ENCODE measurements at regions not wholly inside any gene's neighbourhood (a gene's known extent, or its start where the extent isn't known, plus 50 kb on each side); places are given as distances from the start of the nearest gene placed in this dataset.
"Not testable (repeated sequence)": the region's sequence is repeated elsewhere in the genome, so short reads cannot be mapped to it uniquely, and the experiment has no call there.

DNA sequence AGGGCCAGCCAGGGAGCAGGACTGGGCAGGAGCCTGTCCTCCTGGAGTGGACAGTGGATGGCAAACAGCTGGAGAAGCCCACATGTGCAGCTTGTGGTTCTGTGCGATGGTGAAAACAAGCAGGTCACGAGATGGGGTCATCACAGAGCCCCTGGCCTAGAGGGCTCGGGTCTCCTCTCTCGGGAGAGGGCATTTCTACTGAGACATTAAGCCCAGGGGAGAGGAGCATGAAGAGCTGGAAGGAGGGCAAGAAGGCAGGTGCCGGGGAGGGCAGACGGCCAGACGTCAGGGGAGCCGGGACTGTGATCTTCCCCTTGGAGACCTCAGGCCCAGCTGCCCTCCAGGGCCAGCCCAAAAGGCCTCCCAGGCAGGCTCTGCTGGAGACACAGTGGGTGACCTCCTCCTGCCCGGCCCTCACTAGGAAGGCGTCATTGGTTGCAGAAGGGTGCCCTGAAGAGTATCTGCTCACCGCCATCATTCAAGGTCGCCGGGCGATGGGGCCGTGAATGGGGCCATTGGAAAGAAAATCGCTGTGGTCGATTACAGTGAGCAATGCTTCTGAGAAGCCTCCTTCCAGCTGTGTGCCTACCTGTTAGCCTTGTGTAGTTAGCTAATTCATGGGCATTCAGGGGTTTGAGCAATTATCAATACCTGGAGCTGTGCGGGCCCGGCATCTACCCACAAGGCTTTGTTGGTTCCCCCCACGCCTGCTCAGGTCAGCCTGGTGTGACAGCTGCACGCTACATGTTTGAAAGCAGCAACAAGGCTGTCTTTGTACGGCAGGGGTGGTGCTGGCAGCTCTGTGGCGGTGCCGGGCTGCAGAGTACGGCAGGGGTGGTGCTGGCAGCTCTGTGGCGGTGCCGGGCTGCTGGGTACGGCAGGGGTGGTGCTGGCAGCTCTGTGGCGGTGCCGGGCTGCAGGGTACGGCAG is 72.3 kb upstream of the ACTRT2 start:
- DNase-seq (ENCODE audit: low read depth in 2 of 3, low spot score in 1 of 3): no peak

DNA sequence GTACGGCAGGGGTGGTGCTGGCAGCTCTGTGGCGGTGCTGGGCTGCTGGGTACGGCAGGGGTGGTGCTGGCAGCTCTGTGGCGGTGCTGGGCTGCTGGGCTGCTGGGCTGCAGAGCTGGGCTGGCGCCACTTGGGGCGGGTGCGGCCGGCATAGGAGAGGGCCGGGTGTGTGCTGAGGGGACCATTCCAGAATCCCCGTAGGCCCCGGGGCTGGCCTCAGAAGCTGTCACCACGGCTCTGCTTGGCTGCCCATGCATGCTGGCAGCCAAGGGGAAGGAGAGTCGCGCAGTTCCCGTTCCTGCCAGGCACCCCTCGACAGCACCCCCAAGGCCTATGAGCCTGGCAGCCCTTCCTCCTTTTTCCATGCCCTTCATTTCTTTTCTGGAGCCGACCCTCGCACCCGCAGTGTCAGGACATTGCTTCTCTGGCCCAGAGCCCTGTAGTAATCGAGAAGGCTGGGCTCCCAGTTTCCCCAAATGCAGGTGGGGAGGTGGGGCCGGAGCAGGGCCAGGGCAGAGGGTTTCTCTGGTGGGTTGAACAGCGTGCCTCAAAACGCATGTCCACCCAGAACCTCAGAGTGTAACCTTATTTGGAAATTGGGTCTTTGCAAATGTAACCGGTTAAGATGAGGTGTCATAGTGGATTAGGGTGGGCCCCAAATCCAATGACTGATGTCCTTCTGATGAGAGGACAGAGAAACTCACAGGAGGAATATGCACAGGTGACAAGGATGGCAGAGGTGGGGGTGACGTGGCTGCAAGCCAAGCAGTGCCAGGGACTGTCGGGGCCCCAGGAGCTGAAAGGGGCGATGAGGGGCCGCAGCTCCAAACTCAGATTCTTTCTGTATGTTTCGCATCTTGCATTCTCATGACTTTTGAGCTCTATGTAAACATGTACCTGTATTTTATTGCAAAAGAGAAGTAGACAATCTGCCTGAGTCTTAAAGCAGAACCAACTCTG is 71.0 kb upstream of the ACTRT2 start:
- no peak for DNase-seq (ENCODE audit: low read depth in 2 of 3, low spot score in 1 of 3)

DNA sequence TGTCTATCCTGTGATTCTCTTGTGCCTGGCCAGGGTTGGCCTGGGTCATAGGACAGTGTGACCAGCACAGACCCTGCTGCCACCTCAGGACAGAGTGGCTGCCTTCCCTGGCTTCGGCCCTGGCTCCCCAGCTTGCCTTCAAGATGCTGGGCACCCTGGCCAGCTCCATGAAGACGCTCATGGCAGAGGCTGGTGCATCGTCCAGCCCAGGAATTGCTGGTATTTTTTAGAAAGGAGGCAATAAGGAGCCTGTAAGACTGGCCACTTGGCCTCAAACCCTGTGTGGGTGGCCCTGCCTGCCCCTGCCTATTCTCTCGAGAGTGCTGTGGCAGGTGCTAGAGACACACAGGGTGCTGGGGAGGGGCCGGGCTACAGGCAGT is 70.4 kb upstream of the ACTRT2 start:
- DNase-seq (ENCODE audit: low read depth in 2 of 3, low spot score in 1 of 3): no peak

DNA sequence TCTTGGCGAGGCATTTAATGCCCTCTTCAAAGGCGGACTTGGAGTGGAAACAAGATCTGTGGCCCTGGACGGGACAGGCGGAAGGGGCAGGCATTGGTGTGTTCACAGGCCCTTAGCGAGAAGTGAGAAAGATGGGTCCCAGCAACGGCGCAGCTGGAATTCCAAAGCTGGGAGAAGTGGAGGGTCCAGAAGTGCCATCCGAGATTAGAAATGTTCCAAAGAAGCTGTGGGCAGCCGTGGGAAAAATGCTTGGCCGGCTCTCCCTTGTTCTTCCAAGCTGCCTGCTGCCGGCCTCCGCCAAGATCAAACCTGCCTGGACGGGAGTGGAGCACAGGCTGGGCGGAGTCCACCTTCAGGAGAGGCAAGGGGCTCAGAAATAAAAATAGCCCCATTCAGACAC is 69.4 kb upstream of the ACTRT2 start:
- DNase-seq (ENCODE audit: low read depth in 2 of 3, low spot score in 1 of 3): no peak

DNA sequence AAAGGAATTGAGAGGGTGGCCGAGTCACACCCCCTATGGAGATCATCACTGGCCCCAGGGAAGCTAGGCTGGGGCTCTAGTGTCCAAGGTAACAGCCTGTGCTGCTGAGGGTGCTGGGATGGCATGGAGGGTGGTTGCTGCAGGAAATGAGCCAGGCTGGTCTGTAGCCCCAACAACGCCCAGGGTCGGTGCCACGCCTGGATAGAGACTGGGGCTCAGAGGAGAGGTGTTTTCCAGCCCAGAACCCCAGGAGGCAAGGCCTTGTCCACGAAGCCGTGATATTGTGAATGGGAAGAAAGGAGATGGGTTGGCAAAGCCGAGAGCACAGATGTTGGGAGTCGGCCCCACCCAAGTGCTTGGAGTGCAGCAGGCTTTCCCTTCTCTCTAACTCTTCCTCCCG is 68.9 kb upstream of the ACTRT2 start:
- no peak for DNase-seq (ENCODE audit: low read depth in 2 of 3, low spot score in 1 of 3)

DNA sequence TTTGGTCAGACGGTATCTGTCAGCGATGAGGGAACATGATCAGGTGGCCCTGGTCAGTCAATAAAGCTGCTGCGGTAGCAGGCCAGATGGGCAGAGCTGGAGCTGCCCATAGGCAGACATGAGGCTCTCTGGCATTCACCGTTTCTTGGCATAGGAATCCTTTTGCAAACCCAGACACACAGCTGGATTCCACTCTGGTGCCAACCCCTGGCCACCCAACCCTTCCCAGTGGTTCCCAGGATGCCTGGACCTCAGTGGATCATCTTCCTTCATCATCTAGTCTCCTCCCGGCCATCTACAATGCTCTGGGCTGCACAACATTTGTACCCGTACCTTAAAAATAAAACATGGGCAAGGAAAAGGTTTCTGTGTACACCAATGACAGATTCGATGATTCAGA is 68.3 kb upstream of the ACTRT2 start:
- no peak for DNase-seq (ENCODE audit: low read depth in 2 of 3, low spot score in 1 of 3)

DNA sequence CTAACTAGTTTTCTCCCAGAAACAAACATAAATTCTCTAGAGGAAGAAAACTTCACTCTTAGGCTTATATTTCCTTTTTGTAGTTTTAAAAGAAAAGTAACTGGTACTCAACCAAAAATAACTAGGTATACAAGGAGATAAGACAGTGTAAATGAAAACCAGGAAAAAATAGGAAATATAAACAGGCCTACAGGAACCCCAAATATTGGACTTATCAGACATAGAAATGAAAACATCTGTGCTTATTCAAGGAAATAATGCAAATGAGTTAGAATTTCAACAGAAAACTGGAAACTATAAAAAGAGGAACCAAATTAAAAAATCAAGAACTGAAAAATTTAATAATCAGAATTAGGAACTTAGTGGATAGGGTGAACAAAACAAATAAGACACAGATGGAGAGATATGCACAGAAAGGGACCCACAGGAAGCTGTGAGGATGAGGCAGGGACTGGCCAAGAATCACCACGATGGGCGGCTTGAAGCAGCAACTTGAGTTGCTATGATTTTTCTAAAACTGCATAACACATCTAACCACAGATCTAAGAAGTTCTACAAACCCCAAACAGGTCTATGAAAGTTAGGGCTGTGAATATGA is 67.5 kb upstream of the ACTRT2 start:
- no peak for DNase-seq (ENCODE audit: low read depth in 2 of 3, low spot score in 1 of 3)

DNA sequence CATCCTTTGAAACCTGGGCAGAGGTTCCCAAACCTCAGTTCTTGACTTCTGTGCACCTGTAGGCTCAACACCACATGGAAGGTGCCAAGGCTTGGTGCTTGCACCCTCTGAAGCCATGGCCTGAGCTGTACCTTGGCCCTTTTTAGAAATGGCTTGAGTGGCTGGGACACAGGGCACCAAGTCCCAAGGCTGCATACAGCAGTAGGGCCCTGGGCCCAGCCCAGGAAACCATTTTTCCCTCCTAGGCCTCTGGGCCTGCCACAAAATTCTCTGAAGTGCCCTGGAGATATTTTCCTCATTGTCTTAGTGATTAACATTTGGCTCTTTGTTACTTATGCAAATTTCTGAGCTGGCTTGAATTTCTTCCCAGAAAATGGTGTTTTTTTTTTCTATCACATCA is 65.6 kb upstream of the ACTRT2 start:
- DNase-seq (ENCODE audit: low read depth in 2 of 3, low spot score in 1 of 3): no peak

DNA sequence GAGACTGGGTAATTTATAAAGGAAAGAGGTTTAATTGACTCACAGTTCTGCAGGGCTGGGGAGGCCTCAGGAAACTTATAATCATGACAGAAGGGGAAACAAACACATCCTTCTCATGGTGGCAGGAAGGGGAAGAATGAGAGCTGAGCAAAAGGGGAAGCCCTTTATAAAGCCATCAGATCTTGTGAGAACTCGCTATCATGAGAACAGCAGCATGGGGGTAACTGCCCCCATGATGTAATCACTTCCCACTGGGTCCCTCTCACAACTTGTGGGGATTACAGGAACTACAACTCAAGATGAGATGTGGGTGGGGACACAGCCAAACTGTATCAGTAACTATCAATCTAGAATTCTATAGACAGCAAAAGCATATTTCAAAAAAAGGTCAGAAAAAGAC is 64.7 kb upstream of the ACTRT2 start:
- DNase-seq (ENCODE audit: low read depth in 2 of 3, low spot score in 1 of 3): no peak

DNA sequence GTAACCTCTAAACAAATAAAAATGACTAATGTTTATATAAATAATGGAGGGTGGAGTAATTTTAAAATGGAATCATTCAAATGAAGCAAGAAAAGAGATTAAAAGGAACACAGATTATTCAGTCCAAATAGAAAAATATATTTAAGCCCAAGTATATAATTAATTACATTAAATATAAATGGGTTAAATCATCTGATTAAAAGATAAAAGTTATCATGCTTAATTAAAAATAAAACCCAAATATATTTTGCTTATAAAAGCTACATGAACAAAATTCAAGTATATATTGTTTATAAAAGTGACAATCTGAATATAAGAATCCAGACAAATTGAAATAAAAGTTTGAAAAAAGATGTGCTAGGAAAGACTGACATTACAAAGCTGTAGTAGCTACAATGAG is 63.9 kb upstream of the ACTRT2 start:
- DNase-seq (ENCODE audit: low read depth in 2 of 3, low spot score in 1 of 3): no peak

DNA sequence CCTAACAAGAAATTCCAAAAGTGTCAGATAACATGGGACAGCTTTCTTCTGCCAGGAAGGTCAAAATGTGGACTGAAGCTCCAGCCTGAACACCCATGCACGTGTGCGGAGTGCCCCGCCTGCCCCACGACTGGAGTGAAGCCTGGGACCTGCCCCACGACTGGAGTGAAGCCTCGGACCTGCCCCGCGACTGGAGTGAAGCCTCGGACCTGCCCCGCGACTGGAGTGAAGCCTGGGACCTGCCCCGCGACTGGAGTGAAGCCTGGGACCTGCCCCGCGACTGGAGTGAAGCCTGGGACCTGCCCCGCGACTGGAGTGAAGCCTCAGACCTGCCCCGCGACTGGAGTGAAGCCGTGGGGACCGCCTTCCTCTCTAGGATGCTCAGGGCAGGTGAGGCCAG is 61.4 kb upstream of the ACTRT2 start:
- DNase-seq (ENCODE audit: low read depth in 2 of 3, low spot score in 1 of 3): not testable (repeated sequence)

DNA sequence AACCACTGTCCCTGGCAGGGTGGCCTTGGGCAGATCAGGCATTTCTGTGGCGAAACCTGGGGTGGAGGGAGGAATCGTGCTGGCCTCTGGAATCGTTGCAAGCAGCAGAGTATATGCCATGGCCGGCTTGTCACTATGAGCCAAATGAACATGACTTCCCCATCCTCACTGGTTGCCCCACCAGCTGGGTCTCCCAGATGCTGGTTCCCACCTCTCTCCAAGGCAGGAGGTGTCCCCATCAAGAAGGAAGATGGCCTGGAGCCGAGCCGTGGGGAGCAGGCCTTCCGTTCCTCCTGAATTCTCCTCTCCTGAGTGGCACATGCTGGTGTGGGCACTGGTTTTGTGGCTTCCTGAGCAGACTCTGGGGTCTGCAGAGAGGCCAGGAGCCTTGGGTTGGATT is 60.2 kb upstream of the ACTRT2 start:
- DNase-seq (ENCODE audit: low read depth in 2 of 3, low spot score in 1 of 3): no peak

DNA sequence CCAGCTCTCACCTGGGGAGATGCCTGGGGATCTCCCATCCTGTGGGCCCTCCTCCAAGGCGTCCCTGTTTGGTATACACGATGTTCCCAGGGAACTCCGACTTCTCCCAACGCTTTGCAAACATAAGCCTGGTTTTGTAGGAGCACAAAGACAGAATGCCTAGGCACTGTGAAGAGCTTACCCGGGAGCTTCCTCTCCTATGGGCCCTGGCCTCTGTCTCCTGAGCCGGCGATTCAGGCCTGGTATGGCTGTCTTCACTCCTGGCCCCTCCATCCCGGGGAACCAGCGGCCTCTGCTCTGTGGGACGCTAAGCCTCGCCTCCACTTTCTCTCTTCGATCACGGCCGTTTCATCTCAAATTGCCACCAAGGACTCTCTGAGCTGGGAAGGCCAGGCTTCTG is 59.6 kb upstream of the ACTRT2 start:
- DNase-seq (ENCODE audit: low read depth in 2 of 3, low spot score in 1 of 3): no peak

DNA sequence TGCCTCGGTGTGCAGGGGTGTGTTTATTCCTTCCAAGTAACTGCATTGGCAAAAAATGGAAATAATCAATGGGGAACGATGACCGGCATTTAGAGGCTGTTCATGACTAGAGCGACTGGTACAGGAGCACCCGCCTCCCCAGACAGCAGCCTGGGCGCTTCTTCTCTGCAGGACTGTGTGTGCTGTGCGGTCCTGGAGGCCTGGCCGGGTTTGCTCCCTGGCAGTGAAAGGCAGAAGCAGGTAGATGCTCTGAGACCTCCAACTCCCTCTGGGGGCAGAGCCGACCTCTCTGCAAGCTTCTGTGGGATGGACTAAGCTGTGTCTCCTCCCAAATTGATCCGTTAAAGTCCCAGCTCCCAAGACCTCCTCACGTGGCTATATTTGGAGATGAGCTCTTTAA is 59.2 kb upstream of the ACTRT2 start:
- DNase-seq (ENCODE audit: low read depth in 2 of 3, low spot score in 1 of 3): no peak

DNA sequence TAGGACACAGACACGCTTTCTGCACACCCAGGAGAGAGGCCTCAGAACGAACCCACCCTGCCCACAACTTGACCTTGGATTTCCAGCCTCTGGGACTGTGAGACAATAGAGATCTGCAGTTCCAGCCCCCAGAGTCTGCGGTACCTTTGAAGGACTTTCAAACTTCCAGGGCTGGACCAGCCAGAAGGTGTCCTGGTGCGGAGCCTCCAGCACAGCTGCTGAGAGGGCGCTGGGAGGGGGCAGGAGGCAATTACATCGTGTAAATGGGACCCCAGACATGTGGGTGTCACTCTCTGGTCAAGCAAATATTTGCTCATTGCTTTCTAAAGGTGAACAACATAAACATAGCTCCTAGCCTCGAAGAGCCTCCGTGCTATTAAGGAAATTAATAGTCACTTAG is 58.7 kb upstream of the ACTRT2 start:
- no peak for DNase-seq (ENCODE audit: low read depth in 2 of 3, low spot score in 1 of 3)

DNA sequence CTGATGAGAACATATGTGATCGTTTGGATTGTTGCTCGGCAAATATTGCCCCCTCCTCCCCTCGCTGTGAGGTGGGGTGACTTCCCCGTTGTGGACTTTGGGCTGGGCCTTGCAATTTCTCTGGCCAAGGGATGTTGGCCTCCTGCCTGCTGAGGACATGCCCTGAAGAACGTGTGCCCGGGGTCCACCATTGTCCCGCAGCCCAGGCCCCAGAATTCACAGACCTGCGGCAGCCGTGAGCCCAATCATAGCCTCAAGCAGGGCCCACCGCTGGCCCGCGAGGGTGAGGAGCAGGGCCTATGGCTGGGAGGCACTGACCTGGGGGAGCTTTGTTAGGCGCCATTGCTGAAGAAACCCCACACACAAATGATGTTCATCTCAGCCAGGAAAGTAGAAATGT is 58.3 kb upstream of the ACTRT2 start:
- no peak for DNase-seq (ENCODE audit: low read depth in 2 of 3, low spot score in 1 of 3)

DNA sequence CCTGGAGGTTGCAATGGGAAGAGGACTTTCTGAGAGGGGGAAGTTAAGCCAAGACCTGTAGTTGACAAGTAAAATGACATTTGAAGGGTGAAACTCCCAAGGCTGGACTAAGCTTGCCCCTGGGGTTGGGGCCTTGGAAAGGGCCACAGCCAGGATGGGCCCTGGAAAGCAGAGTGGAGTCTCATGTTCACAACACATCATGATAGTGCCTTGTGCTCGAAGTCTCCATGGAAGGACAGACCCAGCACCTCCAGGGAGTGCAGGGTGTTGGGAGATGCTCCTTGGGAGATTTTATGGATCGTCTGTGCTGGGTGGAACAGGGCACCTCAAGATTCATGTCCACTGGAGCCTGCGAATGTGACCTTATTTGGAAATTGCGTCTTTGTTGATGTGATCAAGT is 55.6 kb upstream of the ACTRT2 start:
- no peak for DNase-seq (ENCODE audit: low read depth in 2 of 3, low spot score in 1 of 3)

DNA sequence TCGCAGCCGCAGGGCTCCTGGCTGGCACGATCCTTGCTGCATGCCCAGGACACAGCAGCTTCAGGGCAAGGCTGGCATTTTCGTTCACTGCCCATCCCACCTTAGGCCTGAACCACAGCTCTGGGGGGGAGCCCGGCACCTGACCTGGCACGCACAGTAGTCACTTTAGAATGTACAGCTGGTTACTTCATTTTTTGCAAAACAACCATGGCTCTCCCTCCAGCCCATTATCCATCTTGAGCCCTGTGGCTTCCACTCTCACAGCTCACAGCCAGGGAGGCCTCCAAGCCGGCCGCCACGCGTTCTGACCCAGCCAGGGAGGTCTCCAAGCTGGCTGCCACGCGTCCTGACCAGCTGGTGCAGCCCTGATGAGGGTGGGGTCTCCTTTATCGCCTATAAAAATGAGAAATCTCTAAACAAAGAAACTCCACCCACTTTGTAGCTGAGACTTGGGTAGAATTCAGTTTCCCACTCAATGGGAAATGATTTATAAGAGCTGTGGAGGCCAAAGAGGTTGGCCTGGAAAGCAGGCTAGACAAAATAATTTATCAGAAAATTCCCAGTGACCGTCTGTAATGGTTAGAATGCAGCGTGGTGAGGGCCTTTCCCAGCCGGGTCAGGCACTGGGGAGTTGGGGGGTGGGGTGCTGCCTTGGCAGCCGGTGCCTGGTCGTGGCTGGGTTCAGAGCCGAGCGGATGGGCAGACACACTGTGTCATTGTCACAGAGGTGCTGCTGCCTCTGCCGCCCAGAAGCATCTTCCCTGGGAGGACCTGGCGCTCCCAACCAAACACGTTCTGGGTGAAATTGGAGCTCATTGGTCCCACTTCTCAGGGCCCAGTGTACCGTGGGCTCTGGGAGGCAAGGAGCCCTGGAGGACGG is 54.6 kb upstream of the ACTRT2 start:
- DNase-seq (ENCODE audit: low read depth in 2 of 3, low spot score in 1 of 3): no peak

DNA sequence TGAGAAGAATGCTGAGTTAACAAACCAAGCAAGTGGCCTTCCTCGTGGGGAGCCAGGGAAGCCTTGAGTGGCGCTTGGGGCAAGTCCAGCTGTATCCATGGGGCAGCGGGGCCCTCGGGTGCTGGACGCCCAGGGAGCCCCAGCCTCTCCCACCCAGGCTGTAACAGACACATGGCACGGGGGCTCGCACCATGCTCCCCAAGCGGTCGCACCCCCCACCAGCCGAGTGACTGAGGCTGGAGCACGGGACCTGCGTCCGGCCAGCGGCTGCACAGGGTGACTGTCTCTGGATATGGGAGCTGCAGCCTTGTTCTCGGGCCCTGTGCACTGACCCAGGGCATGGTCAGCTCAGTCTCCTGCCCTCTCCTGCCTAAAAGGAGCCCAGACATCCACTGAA is 53.9 kb upstream of the ACTRT2 start:
- no peak for DNase-seq (ENCODE audit: low read depth in 2 of 3, low spot score in 1 of 3)

DNA sequence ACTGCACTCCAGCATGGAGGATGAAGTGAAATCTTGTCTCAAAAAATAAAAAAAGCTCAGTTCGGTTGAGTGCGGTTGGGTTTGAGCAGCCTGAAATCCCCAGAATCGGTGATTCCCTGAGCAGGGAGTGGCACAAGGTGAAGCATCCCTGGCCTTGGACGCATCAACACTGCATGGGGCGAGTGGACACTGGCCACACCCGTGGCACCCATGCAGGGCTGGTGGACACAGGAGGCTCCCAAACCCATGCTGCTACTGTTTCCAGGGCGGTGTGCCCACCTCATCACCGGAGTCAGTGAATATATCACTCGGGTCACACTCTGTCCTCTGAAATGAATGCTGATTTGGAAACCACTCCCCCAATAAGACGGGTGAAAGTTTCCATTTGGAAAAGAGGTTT is 53.4 kb upstream of the ACTRT2 start:
- DNase-seq (ENCODE audit: low read depth in 2 of 3, low spot score in 1 of 3): no peak

DNA sequence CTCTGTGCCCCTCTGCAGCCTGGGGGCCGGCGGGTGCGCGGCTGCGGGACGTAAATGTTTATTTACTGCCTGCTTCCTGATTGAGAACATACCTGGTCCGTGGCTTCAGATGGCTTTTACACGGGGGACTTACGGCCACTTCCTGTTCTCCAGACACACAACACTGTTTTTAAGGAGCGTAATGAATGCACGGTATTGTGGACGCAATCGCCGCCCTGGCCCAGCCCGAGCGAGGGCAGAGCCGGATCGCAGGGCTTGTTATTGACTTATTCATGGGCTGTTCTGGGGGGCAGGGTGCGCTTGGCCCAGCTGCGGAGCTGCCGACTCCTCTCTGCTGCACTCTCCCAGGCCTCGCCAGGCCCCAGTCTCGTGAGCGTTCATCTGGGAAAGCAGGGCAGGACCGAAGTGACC is 52.8 kb upstream of the ACTRT2 start:
- DNase-seq (ENCODE audit: low read depth in 2 of 3, low spot score in 1 of 3): no peak
